ENCODE measurements at regions not wholly inside any gene's neighbourhood (a gene's known extent, or its start where the extent isn't known, plus 50 kb on each side); places are given as distances from the start of the nearest gene placed in this dataset.
"Not testable (repeated sequence)": the region's sequence is repeated elsewhere in the genome, so short reads cannot be mapped to it uniquely, and the experiment has no call there.

DNA sequence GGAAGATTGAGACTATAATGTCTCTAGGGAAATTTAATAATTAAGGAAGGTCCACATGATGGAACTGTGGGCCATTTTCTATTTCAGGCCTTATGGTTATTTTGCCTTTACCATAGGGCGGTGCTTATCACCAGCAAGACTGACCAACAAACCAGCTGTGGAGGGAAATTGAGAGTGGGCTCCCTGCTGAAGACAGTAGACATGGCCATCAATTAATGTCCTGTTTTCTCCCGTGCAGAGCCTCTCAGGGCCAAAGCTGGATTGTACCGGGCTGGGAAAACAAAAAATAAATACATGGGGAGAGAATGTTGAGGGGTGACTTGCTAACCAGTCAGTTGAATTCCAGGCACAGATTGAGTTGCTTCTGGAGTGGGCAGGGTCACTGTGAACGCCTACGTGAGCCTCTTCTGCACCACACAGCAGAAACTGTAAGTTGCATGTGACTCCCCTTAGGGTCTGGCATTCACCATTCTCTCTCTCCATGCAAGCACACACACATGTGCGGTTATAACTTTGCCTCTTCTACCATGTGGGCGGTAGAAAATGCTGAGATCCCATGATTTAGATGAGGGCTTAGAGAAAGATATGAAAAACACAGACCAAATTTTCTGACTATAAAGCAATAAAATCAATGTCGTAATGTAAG, 128.5 kb downstream of the COPS8 start:
- no peak for DNase-seq (ENCODE audit: low read depth, low spot score)

DNA sequence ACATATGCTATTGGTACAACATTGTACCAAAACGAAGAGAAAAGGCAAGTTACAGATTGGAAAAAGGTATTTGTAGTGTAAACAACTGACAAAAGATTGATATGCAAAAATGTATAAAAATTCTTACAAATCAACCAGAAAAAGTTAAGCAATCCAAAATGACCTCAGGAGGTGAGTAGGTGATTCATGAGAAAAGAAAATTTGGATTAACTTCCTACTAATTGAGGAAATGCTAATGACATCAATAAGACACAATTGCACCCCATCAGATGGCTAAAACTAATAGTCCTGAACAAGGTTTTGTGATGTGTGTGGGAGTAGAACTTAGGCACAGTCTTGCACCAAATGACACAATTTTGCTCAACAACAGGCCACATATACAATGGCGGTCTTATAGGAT, 129.3 kb downstream of the COPS8 start:
- no peak for DNase-seq (ENCODE audit: low read depth, low spot score)

DNA sequence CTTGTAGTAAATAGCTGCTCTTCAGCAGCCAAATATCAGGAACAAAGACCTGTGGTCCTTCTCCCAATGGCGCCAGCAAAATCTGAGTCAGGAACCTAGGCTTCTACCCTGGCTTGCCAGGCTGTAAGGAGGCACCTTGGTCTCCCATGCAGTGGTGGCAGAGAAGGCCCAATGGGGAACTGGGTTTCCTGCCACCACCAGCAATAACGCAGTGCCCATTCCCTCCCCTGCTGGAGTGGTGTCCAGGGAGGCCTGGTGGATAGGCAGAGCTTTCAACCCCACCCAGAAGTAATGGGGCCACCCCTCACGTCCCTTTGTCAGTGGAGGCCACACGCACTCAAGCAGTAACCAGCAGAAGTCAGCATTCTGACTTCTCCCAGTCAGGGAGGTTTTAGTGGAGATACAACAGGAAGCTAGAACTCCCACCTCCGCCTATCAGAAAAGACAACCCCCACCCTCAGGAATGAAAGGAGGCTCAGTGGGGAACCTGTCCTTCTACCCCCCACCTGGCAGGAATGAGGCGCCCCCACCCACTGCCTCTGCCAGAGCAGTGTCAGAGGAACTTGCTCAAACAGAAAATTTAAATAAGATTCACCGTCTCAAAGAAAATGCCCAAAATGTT, 132.4 kb downstream of the COPS8 start:
- no peak for DNase-seq (ENCODE audit: low read depth, low spot score)

DNA sequence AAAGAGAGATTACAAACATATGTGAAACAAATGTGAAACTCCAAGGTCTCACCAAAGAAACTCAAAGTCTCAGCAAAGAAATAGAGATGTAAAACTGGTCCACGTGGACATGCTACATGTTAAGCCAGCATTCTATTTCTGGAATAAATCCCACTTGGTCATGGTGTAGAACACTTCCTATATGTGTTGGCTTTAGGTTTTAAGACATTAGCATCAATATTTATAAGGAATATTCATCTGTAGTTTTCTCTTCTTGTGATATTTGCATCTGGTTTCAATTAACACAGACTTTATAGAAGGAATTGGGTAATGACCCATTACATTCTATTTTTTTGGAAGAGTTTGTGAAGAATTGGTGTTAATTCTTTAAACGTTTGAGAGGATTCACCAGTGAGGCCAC, 133.1 kb downstream of the COPS8 start:
- DNase-seq (ENCODE audit: low read depth, low spot score) = no peak

DNA sequence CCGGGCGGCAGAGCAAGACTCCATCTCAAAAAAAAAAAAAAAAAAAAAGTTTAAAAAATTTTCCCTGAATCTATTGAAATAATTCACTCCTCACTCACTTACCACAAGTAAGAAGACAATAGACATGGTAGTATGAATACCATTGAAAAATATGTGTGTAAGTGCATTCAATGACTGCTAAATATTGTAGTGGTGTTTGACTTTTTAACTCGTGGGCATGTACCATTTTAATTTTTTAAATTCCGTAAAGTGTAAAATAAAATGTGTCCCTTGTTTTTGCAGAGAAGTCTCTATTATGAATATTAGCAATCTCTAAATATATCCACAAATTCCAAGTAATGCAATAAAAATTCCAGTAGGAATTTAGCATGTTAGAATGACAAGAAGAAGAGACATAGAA, 134.1 kb downstream of the COPS8 start:
- no peak for DNase-seq (ENCODE audit: low read depth, low spot score)

DNA sequence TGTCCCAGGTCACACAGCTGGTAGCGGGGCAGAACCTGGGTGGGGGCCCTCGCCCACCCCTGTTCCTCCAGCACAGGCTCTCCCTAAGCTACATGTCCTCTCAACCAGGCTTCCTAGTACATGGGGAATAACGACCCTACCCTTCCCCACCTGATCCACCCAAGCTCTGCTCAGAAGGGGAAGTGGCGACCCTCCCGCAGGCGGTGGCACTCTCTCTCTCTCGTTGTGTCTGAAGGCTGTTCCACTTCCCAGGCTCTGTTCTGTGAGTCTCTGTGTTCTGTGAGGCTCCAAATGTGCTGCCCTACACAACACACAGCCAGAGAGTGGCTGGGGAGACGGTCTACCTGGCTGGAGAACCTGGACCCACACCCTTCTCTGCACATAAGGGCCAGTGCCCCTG, 135.8 kb downstream of the COPS8 start:
- no peak for DNase-seq (ENCODE audit: low read depth, low spot score)

DNA sequence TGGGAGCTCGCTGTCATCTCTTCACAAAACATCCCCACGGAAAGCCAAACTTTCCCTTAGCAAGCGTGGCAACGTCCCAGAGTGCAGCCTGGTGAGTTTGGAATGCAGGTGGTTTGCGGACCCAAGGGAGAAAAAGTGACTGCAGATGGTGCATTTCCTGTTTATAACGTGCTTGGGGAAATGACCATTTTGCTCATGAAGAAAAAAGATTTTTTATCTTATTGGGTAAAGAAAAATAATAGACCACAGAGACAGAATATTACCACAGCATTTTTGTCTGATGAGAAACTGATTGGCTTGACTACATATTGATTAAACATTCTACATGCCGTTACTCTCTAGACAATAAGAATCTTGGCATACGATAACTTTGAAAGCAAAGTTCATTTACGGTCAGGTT, 136.5 kb downstream of the COPS8 start:
- no peak for DNase-seq (ENCODE audit: low read depth, low spot score)

DNA sequence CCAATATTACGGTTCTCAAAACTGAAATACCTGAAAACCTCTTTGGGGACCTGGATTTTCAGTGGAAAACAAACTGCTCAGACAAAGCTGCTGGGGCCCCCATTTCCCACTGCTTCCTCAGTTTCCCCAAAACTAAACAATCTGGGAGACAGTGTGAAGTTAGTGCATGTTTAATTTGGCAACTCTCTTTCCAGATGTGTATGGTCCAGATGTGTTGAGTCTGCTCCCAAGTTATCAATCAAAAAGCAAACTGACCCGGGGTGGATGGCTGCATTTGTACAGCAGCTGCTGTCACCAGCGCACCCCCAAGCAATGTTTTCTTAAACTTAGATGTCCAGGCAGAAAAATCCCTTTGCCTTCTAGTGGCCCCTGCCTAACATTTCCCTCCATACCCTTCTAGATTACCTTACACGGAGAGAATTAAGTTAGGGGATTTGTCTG, 136.9 kb downstream of the COPS8 start:
- no peak for DNase-seq (ENCODE audit: low read depth, low spot score)

DNA sequence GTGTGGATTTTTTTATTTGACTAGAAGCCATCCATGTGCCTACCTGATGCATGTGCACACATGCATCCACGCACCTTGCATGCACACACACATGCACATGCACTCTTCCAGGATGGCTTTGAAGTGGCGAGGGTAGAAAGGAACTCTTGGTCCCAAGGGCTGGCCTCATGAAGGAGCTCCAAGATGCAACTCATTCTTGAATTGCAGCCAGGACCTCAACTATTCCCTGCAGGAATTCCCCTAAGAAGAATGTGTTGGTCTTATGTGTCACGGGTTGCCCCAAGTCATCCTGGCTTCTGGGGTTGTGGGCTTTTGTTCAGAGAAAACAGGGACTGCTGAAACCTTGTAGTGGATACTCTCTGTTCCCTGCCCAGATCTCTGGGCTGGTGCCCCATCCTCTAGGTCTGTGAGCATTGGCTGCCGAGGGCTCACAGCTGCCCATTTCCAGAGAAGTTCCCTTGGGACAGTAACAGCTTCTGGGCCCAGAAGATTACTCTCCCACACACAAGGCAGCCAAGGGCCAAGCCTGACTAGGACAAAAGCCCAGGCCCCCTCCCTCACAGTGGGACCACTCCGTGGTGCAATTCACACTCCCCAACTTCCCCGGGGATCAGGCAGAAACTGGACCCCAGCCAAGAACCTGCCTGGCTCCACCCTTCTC, 137.6 kb downstream of the COPS8 start:
- DNase-seq (ENCODE audit: low read depth, low spot score) = peak; percentile 47

- DNase-seq (ENCODE audit: low read depth, low spot score) = no peak
Observed at GRCh38 chr2:237227190-237227589, 141.5 kb downstream of the COPS8 start.

GRCh38 chr2:237227592-237228280, 142.0 kb downstream of the COPS8 start:
- DNase-seq (ENCODE audit: low read depth, low spot score) = peak; percentile 60

DNA sequence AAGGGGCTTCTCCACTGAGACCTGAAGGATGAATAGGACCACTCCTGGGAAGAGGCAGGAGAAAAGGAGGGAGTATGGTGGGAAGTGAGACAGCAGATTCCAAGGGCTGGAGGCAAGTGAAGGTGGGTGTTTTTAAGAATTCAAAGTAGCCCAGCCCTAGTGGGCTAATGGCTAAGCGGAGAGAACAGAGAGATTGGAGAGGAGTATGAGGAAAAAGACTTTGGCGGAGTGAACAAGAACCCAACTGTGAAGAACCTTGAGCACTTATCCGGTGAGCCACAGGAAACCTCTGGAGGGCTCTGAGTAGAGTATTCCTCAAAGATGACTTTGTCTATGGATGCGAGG, 142.6 kb downstream of the COPS8 start:
- DNase-seq (ENCODE audit: low read depth, low spot score) = no peak

- DNase-seq (ENCODE audit: low read depth, low spot score) = no peak
Observed at GRCh38 chr2:237229905-237230304, 144.2 kb downstream of the COPS8 start.

GRCh38 chr2:237230355-237230754, 144.7 kb downstream of the COPS8 start:
- DNase-seq (ENCODE audit: low read depth, low spot score) = no peak

- DNase-seq (ENCODE audit: low read depth, low spot score) = no peak
Observed at GRCh38 chr2:237231593-237231992, 145.9 kb downstream of the COPS8 start.

- no peak for DNase-seq (ENCODE audit: low read depth, low spot score)
Observed at GRCh38 chr2:237232166-237232565, 146.5 kb downstream of the COPS8 start.

DNA sequence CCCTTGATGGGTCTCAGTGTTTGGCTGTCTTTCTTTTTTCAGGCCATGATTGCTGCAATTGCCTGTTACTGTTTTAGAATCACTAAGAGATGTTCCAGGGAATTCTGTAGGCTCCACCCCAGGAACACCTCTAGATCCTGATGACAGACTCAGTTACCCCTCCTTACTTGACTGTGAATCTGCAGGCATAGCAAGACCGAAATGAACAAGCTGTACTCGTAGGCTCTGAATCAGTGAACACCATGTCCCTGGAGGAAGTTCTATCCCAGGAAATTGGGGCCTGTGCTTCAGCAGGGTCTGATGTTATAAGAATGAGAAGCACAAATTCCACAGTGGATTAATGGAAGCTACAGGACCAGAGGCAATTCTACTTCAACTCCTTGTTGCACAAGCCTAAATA, 148.6 kb downstream of the COPS8 start:
- DNase-seq (ENCODE audit: low read depth, low spot score) = no peak

- no peak for DNase-seq (ENCODE audit: low read depth, low spot score)
Observed at GRCh38 chr2:237235383-237236095, 149.8 kb downstream of the COPS8 start.

- no peak for DNase-seq (ENCODE audit: low read depth, low spot score)
Observed at GRCh38 chr2:237236188-237236587, 150.5 kb downstream of the COPS8 start.

- DNase-seq (ENCODE audit: low read depth, low spot score) = no peak
Observed at GRCh38 chr2:237238249-237238648, 152.6 kb downstream of the COPS8 start.

GRCh38 chr2:237240252-237240651, 154.6 kb downstream of the COPS8 start:
- DNase-seq (ENCODE audit: low read depth, low spot score) = no peak

GRCh38 chr2:237240868-237241267, 155.2 kb downstream of the COPS8 start:
- DNase-seq (ENCODE audit: low read depth, low spot score) = not testable (repeated sequence)
